B cell (primary cell): ENCODE measurements at regions not wholly inside any gene's neighbourhood (a gene's known extent, or its start where the extent isn't known, plus 50 kb on each side); places are given as distances from the start of the nearest gene placed in this dataset.

Experiments
- ATAC-seq: fragments of 200-7000 bp; cut with Tn5 transposase; one replicate; pipeline ENCODE4 v1.10.0; 2021; ENCODE audit warnings: low read depth, mild to moderate bottlenecking, moderate number of reproducible peaks, moderate library complexity
- CTCF ChIA-PET: fragments of 350-600 bp; sonication (Branson Sonifier 250); formaldehyde crosslinking; loops from one replicate; lab custom pipeline; 2021; ENCODE audit warnings: antibody characterized with exemption, inconsistent platforms; lab: Charles Lee
- POLR2A ChIA-PET: fragments of 350-600 bp; sonication (Branson Sonifier 250); formaldehyde crosslinking; loops from one replicate; lab custom pipeline; 2021; ENCODE audit warnings: antibody characterized with exemption; lab: Charles Lee
- DNase-seq: peaks from one replicate; pipeline ENCODE4 v3.0.0; 2013
- H2AFZ ChIP-seq: 2 replicates; pipeline ENCODE4 v1.6.1; 2012; ENCODE audit warnings: mild to moderate bottlenecking, low read depth, low read length; ENCODE audit not compliant: insufficient read depth, poor library complexity, severe bottlenecking
- H3K27ac ChIP-seq, 2 donors: 1 replicate in 1 of 2; 2 replicates in 1 of 2; pipeline ENCODE4 v1.5.1; 2012 to 2013; ENCODE audit warnings: low read length in 2 of 2, mild to moderate bottlenecking in 2 of 2, moderate library complexity in 1 of 2
- H3K27me3 ChIP-seq, 4 experiments: fragments of 200-600 bp in 1 of 4; sonication (generic) in 1 of 4; replicated peaks in 1 of 4; 1 replicate in 2 of 4; 2 replicates in 2 of 4; pipeline versions ENCODE4 v1.6.1 to v1.7.0; 2013 to 2016; ENCODE audit warnings: low read length in 3 of 4, mild to moderate bottlenecking in 2 of 4, mixed read lengths in 1 of 4, moderate library complexity in 1 of 4; ENCODE audit not compliant: insufficient read depth in 4 of 4, control insufficient read depth in 3 of 4; ENCODE audit errors: control extremely low read depth in 1 of 4
- H3K36me3 ChIP-seq, 2 experiments: replicated peaks in 1 of 2; 1 replicate in 1 of 2; 2 replicates in 1 of 2; pipeline versions ENCODE4 v1.6.1 to v1.7.1; 2013; ENCODE audit warnings: low read length in 1 of 2; ENCODE audit not compliant: insufficient read depth in 2 of 2, control insufficient read depth in 1 of 2; ENCODE audit errors: control extremely low read depth in 1 of 2, extremely low read depth in 1 of 2
- H3K4me1 ChIP-seq, 2 donors: fragments of 200-600 bp in 1 of 2; sonication (generic) in 1 of 2; 1 replicate in 1 of 2; 2 replicates in 1 of 2; pipeline versions ENCODE4 v1.5.1 to v1.6.1; 2013 to 2017; ENCODE audit warnings: low read length in 2 of 2; ENCODE audit not compliant: control insufficient read depth in 2 of 2, insufficient read depth in 2 of 2
- H3K4me2 ChIP-seq: replicated peaks from 2 replicates; pipeline ENCODE3; 2012; ENCODE audit warnings: mild to moderate bottlenecking, low read depth, low read length; ENCODE audit not compliant: poor library complexity, severe bottlenecking
- H3K4me3 ChIP-seq, 5 experiments: fragments of 200-600 bp in 1 of 5; sonication (generic) in 1 of 5; 1 replicate in 3 of 5; 2 replicates in 2 of 5; pipeline versions ENCODE4 v1.5.1 to v1.7.0; 2011 to 2016; ENCODE audit warnings: low read length in 4 of 5, mild to moderate bottlenecking in 4 of 5, low read depth in 2 of 5, control low read depth in 1 of 5, moderate library complexity in 1 of 5; ENCODE audit not compliant: insufficient read depth in 1 of 5; ENCODE audit errors: control extremely low read depth in 1 of 5, extremely low read depth in 1 of 5
- H3K79me2 ChIP-seq: fragments of 200-600 bp; sonication (generic); one replicate; pipeline ENCODE4 v1.6.0; 2016; ENCODE audit warnings: low read length; ENCODE audit not compliant: control insufficient read depth, insufficient read depth
- H3K9ac ChIP-seq: fragments of 200-600 bp; sonication (generic); 2 replicates; pipeline ENCODE4 v1.6.1; 2017; ENCODE audit warnings: mild to moderate bottlenecking, low read length, moderate library complexity
- H3K9me3 ChIP-seq, 3 donors: one replicate each; pipeline versions ENCODE4 v1.6.1 to v1.7.1; 2013; ENCODE audit warnings: low read length in 2 of 3; ENCODE audit not compliant: control insufficient read depth in 2 of 3, insufficient read depth in 1 of 3; ENCODE audit errors: control extremely low read depth in 1 of 3
- H4K20me1 ChIP-seq: 2 replicates; pipeline ENCODE4 v1.6.0; 2012; ENCODE audit warnings: mild to moderate bottlenecking, low read length; ENCODE audit not compliant: insufficient read depth, control insufficient read depth, poor library complexity, severe bottlenecking
- H3K27ac Mint-ChIP-seq: one replicate; pipeline ENCODE4 v1.8.0; 2021; ENCODE audit warnings: mixed read lengths
- H3K27me3 Mint-ChIP-seq: one replicate; pipeline ENCODE4 v1.8.0; 2021; ENCODE audit warnings: mixed read lengths
- H3K4me1 Mint-ChIP-seq: one replicate; pipeline ENCODE4 v1.8.0; 2021; ENCODE audit warnings: mixed read lengths
- H3K4me3 Mint-ChIP-seq: one replicate; pipeline ENCODE4 v1.8.0; 2021; ENCODE audit warnings: mixed read lengths
- H3K9me3 Mint-ChIP-seq: one replicate; pipeline ENCODE4 v1.8.0; 2022; ENCODE audit warnings: mixed read lengths; ENCODE audit not compliant: insufficient read depth
- EZH2 ChIP-seq: IDR thresholded peaks from 2 replicates; pipeline ENCODE4 v1.6.1; 2012; ENCODE audit warnings: borderline replicate concordance, low read depth, mild to moderate bottlenecking, moderate library complexity, low read length; ENCODE audit not compliant: insufficient read depth, poor library complexity, severe bottlenecking
- WGBS: methylation state at CpG from one replicate; pipeline ENCODE4 v1.1.5; 2013; ENCODE audit warnings: missing lambda C conversion rate; ENCODE audit not compliant: insufficient coverage; 5-methylcytosine and 5-hydroxymethylcytosine counted together
- intact Hi-C: fragments of 100-400 bp; cut with micrococcal nuclease; formaldehyde crosslinking; loops from one replicate; pipeline ENCODE4 v1.10.0; 2022
- TF ChIP-seq, protein P1 (sequence below): fragments of 200-600 bp; IDR thresholded peaks from one replicate; pipeline ENCODE4 v1.8.0; 2022; ENCODE audit warnings: antibody characterized with exemption, mild to moderate bottlenecking

DNA sequence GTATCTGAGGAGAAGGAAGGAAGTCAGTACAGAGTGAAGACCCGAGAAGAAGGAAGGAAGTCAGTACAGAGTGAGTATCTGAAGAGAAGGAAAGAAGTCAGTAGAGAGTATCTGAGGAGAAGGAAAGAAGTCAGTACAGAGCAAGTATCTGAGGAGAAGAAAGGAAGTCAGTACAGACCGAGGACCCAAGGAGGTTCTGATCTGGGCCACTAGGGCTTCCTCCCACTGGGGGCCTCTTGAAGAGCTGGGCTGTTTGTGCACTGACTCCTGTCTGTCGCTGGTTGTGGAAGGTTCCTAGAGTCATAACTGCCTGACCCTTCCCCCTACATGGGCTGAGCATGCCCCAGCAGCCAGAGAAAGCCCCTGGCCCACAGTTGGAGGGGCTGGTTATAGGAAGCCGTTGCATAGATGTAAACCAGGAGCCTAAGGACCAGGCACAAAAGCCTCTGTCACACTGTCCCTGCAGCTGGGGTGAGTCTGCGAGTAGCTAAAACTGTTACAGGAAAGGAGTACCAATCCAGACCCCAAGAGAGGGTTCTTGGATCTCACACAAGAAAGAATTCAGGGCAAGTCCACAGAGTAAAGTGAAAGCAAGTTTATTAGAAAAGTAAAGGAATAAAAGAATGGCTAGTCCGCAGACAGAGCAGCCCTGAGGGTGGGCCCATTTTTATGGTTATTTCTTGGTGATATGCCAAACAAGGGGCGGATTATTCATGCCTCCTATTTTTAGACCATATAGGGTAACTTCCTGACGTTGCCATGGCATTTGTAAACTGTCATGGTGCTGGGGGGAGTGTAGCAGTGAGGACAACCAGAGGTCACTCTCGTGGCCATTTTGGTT lies 395.9 kb downstream of the PREX1 start:
- H3K4me1 Mint-ChIP-seq, result peaks cover 8% of the 10 kb centered on the region
- intact Hi-C loops, result no loop called here

DNA sequence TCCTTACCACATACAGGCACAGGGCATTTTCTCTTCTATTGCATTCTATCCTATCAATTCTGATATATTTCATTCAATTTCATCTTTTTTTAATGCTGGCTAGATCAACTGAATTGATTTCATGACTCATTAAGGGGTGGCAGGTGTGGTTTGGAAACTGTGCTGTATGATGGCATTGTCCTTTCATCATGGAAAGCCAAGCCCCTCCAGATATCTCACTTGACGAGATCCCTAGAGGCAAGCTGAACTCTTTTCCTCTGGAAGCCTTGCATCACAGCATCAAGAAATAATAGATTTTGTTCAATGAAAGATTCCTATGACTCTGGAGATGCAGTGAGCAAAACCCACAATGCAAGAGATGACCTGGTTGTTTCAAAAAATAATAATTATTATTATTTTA lies 401.2 kb downstream of the PREX1 start:
- H4K20me1 ChIP-seq, result no peaks in the 10 kb centered on the region

More for the DNA sequence above, 395.9 kb downstream of the PREX1 start:
- ChIA-PET POLR2A (interaction anchor here (0.6 kb wide), 1 partner anchor 116 kb away, joined by 8 read pairs; no protein-coding TSS in a partner anchor), CTCF (interaction anchor here (0.8 kb wide), 1 partner anchor 11 kb away, joined by 4 read pairs; no protein-coding TSS in a partner anchor)
- no peak overlapping the region for H3K4me2 ChIP-seq
- TF ChIP-seq, protein P1, sequence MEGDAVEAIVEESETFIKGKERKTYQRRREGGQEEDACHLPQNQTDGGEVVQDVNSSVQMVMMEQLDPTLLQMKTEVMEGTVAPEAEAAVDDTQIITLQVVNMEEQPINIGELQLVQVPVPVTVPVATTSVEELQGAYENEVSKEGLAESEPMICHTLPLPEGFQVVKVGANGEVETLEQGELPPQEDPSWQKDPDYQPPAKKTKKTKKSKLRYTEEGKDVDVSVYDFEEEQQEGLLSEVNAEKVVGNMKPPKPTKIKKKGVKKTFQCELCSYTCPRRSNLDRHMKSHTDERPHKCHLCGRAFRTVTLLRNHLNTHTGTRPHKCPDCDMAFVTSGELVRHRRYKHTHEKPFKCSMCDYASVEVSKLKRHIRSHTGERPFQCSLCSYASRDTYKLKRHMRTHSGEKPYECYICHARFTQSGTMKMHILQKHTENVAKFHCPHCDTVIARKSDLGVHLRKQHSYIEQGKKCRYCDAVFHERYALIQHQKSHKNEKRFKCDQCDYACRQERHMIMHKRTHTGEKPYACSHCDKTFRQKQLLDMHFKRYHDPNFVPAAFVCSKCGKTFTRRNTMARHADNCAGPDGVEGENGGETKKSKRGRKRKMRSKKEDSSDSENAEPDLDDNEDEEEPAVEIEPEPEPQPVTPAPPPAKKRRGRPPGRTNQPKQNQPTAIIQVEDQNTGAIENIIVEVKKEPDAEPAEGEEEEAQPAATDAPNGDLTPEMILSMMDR, result no peak
- TF ChIP-seq EZH2, result no peak
- H3K27me3 ChIP-seq, result no peaks in the 10 kb centered on the region
- ATAC-seq (no peak), DNase-seq (no peak)
- H3K9ac ChIP-seq, result no peak overlapping the region
- 63% methylated on average over 5 of the region's 9 CpGs for WGBS
- H3K27ac ChIP-seq, result peak overlapping the region in 1 of 2 donors; percentile 81
- Mint-ChIP-seq H3K27me3 (peaks cover 10% of the 10 kb centered on the region), H3K27ac (peak overlapping the region; percentile 57), H3K9me3 (peaks cover 5% of the 10 kb centered on the region), H3K4me3 (no peak overlapping the region)
- no peak overlapping the region for H2AFZ ChIP-seq
- no peaks in the 10 kb centered on the region for H3K36me3 ChIP-seq
- no peaks in the 10 kb centered on the region for H4K20me1 ChIP-seq
- no peak overlapping the region for H3K4me3 ChIP-seq
- no peaks in the 10 kb centered on the region for H3K79me2 ChIP-seq
- peaks cover 0 to 3% of the 10 kb centered on the region in 2 donors for H3K4me1 ChIP-seq
- H3K9me3 ChIP-seq, result peaks cover 5 to 14% (median 12%) of the 10 kb centered on the region in 3 donors

More for the DNA sequence above, 401.2 kb downstream of the PREX1 start:
- no peak overlapping the region for H3K4me2 ChIP-seq
- H3K27me3 ChIP-seq, result peaks cover 0 to 15% (median 0%) of the 10 kb centered on the region in 4 experiments
- intact Hi-C loops, result no loop called here
- no peak overlapping the region for H3K9ac ChIP-seq
- H2AFZ ChIP-seq, result no peak overlapping the region
- TF ChIP-seq, protein P1, result no peak
- TF ChIP-seq EZH2, result no peak
- H3K4me3 ChIP-seq, result no peak overlapping the region
- CTCF ChIA-PET, result no interaction called here
- Mint-ChIP-seq H3K27me3 (peaks cover 20% of the 10 kb centered on the region), H3K27ac (no peak overlapping the region), H3K9me3 (peaks cover 5% of the 10 kb centered on the region), H3K4me1 (peaks cover 19% of the 10 kb centered on the region), H3K4me3 (no peak overlapping the region)
- 83% methylated on average over 1 of the region's 1 CpG for WGBS
- peaks cover 10 to 16% of the 10 kb centered on the region in 2 donors for H3K4me1 ChIP-seq
- H3K9me3 ChIP-seq, result peaks cover 5 to 9% (median 8%) of the 10 kb centered on the region in 3 donors
- no peaks in the 10 kb centered on the region for H3K79me2 ChIP-seq
- H3K36me3 ChIP-seq, result no peaks in the 10 kb centered on the region
- ATAC-seq (no peak), DNase-seq (no peak)
- no peak overlapping the region for H3K27ac ChIP-seq
- POLR2A ChIA-PET, result no interaction called here
